ENCODE measurements at regions not wholly inside any gene's neighbourhood (a gene's known extent, or its start where the extent isn't known, plus 50 kb on each side); places are given as distances from the start of the nearest gene placed in this dataset.

DNA sequence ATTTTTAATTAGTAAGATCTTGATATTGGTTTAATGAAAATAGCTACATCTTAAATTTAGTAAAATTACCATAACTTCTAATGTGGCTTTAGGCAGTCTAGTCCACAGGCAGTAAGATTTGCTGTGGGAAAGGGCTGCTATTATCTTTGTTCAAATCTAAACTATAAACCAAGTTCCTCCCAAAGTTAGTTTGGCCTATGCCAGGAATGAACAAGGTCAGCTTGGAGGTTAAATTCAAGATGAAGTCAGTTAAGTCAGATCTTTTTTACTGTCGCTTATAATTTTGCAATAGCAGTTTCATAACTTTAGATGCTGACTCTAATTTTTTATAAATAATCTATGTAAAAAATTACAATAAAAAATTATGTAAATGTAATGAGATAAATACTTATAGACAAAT lies 1016.9 kb upstream of the ALCAM start (continued):
- TF ChIP-seq MAFK (IDR thresholded peaks at IDR 0.05; ENCODE audit: partially characterized antibody) (no peak), CHD2 (IDR thresholded peaks at IDR 0.05; ENCODE audit: low read length, partially characterized antibody) (no peak), RAD21 (conservative IDR thresholded peaks at IDR 0.05 in 1 of 2, IDR thresholded peaks at IDR 0.05 in 1 of 2) (no peak)
- TF ChIP-seq, protein P1, sequence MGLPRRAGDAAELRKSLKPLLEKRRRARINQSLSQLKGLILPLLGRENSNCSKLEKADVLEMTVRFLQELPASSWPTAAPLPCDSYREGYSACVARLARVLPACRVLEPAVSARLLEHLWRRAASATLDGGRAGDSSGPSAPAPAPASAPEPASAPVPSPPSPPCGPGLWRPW (IDR thresholded peaks at IDR 0.05) = no peak

DNA sequence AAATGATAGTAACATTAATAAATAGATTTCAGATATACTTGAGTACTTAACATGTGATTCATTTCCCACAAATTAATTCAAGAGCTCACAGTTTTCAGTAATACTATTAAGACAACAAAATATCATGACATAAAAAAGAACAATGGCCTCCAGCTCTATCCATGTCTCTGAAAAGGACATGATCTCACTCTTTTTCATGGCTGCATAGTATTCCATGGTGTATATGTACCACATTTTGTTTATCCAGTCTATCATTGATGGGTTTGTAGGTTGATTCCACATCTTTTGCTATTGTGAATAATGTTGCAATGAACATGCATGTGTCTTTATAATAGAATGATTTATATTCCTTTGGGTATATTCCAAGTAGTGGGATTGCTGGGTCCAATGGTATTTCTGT lies 1012.8 kb upstream of the ALCAM start:
- Histone ChIP-seq H3K9me3 (no peaks in the 10 kb centered on the region; the same call in 2 of the 3 replicates), H3K27ac (no peak overlapping the region), H3K4me2 (no peak overlapping the region), H3K4me3 (no peak overlapping the region), H3K4me1 (peaks cover 10% of the 10 kb centered on the region; the same call in 2 of the 3 replicates)
- FAIRE-seq (no peak), DNase-seq (ENCODE audit: low read depth in 1 of 2, low spot score in 1 of 2) (no peak), ATAC-seq (no peak)
- POLR2A ChIA-PET = no interaction called here
- no peak for TF ChIP-seq ZFP36 (IDR thresholded peaks at IDR 0.05; ENCODE audit: borderline replicate concordance, partially characterized antibody)
- TF ChIP-seq, protein P2, sequence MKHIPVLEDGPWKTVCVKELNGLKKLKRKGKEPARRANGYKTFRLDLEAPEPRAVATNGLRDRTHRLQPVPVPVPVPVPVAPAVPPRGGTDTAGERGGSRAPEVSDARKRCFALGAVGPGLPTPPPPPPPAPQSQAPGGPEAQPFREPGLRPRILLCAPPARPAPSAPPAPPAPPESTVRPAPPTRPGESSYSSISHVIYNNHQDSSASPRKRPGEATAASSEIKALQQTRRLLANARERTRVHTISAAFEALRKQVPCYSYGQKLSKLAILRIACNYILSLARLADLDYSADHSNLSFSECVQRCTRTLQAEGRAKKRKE (CRISPR knock-in tag; IDR thresholded peaks at IDR 0.05; ENCODE audit: low read depth) = no peak
- TF ChIP-seq, protein P3, sequence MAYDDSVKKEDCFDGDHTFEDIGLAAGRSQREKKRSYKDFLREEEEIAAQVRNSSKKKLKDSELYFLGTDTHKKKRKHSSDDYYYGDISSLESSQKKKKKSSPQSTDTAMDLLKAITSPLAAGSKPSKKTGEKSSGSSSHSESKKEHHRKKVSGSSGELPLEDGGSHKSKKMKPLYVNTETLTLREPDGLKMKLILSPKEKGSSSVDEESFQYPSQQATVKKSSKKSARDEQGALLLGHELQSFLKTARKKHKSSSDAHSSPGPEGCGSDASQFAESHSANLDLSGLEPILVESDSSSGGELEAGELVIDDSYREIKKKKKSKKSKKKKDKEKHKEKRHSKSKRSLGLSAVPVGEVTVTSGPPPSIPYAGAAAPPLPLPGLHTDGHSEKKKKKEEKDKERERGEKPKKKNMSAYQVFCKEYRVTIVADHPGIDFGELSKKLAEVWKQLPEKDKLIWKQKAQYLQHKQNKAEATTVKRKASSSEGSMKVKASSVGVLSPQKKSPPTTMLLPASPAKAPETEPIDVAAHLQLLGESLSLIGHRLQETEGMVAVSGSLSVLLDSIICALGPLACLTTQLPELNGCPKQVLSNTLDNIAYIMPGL (CRISPR knock-in tag; IDR thresholded peaks at IDR 0.05; ENCODE audit: borderline replicate concordance) = no peak
- no peak for TF ChIP-seq FOXS1 (CRISPR knock-in tag; IDR thresholded peaks at IDR 0.05)
- TF ChIP-seq, protein P4, sequence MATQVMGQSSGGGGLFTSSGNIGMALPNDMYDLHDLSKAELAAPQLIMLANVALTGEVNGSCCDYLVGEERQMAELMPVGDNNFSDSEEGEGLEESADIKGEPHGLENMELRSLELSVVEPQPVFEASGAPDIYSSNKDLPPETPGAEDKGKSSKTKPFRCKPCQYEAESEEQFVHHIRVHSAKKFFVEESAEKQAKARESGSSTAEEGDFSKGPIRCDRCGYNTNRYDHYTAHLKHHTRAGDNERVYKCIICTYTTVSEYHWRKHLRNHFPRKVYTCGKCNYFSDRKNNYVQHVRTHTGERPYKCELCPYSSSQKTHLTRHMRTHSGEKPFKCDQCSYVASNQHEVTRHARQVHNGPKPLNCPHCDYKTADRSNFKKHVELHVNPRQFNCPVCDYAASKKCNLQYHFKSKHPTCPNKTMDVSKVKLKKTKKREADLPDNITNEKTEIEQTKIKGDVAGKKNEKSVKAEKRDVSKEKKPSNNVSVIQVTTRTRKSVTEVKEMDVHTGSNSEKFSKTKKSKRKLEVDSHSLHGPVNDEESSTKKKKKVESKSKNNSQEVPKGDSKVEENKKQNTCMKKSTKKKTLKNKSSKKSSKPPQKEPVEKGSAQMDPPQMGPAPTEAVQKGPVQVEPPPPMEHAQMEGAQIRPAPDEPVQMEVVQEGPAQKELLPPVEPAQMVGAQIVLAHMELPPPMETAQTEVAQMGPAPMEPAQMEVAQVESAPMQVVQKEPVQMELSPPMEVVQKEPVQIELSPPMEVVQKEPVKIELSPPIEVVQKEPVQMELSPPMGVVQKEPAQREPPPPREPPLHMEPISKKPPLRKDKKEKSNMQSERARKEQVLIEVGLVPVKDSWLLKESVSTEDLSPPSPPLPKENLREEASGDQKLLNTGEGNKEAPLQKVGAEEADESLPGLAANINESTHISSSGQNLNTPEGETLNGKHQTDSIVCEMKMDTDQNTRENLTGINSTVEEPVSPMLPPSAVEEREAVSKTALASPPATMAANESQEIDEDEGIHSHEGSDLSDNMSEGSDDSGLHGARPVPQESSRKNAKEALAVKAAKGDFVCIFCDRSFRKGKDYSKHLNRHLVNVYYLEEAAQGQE (IDR thresholded peaks at IDR 0.05) = no peak
- TF ChIP-seq, protein P5, sequence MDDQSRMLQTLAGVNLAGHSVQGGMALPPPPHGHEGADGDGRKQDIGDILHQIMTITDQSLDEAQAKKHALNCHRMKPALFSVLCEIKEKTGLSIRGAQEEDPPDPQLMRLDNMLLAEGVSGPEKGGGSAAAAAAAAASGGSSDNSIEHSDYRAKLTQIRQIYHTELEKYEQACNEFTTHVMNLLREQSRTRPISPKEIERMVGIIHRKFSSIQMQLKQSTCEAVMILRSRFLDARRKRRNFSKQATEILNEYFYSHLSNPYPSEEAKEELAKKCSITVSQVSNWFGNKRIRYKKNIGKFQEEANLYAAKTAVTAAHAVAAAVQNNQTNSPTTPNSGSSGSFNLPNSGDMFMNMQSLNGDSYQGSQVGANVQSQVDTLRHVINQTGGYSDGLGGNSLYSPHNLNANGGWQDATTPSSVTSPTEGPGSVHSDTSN (IDR thresholded peaks at IDR 0.05) = no peak
- no peak for TF ChIP-seq ESRRA (IDR thresholded peaks at IDR 0.05; ENCODE audit: borderline replicate concordance, low read length)
- no peak for TF ChIP-seq CEBPB (IDR thresholded peaks at IDR 0.05)
- TF ChIP-seq CBX8 (IDR thresholded peaks at IDR 0.05) = no peak
- no peak for TF ChIP-seq KDM5A (IDR thresholded peaks at IDR 0.05)
- TF ChIP-seq HOXB5 (CRISPR knock-in tag; IDR thresholded peaks at IDR 0.05) = no peak
- TF ChIP-seq JUNB (IDR thresholded peaks at IDR 0.05) = no peak
- no peak for TF ChIP-seq HDAC2 (IDR thresholded peaks at IDR 0.05)
- no peak for TF ChIP-seq EHF (CRISPR knock-in tag; IDR thresholded peaks at IDR 0.05)
- TF ChIP-seq MAFK (IDR thresholded peaks at IDR 0.05; ENCODE audit: partially characterized antibody) = no peak
- CTCF ChIA-PET = no interaction called here

DNA sequence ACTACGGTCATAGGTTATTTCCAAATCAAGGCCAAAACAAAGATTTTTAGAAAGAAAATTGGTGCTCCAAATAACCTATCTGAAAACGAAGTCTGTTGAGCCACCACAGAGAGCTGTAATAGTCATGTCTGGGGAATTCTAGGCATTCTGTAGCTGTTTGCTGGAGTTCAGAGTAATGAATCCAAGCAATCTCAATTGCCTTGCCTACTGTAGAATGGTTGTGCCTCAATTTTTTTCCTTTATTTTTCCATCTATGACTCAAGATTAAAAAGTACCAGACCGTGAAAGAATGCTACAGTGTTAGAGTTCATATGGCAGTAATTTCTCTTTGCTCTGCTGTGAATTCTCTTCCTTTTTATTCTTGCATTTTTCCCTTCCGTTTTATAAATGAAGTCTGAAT lies 1007.2 kb upstream of the ALCAM start:
- peak; percentile 93 to 97 for ATAC-seq
- H3K4me2 ChIP-seq = peak overlapping the region; percentile 48
- CTCF ChIA-PET = no interaction called here
- H3K27ac ChIP-seq = peak overlapping the region; percentile 55 to 68
- no peak overlapping the region for H3K4me3 ChIP-seq
- no peaks in the 10 kb centered on the region for H3K9me3 ChIP-seq
- WGBS (ENCODE audit: missing lambda C conversion rate) = 4% methylated on average over 4 of the region's 4 CpGs
- TF ChIP-seq, protein P6, sequence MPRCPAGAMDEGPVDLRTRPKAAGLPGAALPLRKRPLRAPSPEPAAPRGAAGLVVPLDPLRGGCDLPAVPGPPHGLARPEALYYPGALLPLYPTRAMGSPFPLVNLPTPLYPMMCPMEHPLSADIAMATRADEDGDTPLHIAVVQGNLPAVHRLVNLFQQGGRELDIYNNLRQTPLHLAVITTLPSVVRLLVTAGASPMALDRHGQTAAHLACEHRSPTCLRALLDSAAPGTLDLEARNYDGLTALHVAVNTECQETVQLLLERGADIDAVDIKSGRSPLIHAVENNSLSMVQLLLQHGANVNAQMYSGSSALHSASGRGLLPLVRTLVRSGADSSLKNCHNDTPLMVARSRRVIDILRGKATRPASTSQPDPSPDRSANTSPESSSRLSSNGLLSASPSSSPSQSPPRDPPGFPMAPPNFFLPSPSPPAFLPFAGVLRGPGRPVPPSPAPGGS (IDR thresholded peaks at IDR 0.05) = no peak
- 0 out of 2 replicates have a peak, but pooled peaks have one; percentile 6 for TF ChIP-seq FOSL2 (IDR thresholded peaks at IDR 0.05)
- no peak for TF ChIP-seq FOSL2 (CRISPR knock-in tag; IDR thresholded peaks at IDR 0.05)
- TF ChIP-seq JUNB (IDR thresholded peaks at IDR 0.05) = 0 out of 2 replicates have a peak, but pooled peaks have one; percentile 14
- TF ChIP-seq RARB (CRISPR knock-in tag; IDR thresholded peaks at IDR 0.05) = no peak
- TF ChIP-seq CEBPB (IDR thresholded peaks at IDR 0.05) = 0 out of 4 replicates have a peak, but pooled peaks of 1 of the 2 experiments have one; percentile 22
- TF ChIP-seq EHMT2 (IDR thresholded peaks at IDR 0.05; ENCODE audit: low read depth) = no peak
- TF ChIP-seq FOXS1 (CRISPR knock-in tag; IDR thresholded peaks at IDR 0.05) = no peak
- TF ChIP-seq CBX8 (IDR thresholded peaks at IDR 0.05) = no peak
- POLR2A ChIA-PET = no interaction called here
- no peak for FAIRE-seq
- peak in 1 of 2 experiments; percentile 57 for DNase-seq (ENCODE audit: low read depth in 1 of 2, low spot score in 1 of 2)
- H3K4me1 ChIP-seq = peaks cover 18% of the 10 kb centered on the region; the same call in 2 of the 3 replicates

All from A549 (cell line).